ENCODE measurements at regions not wholly inside any gene's neighbourhood (a gene's known extent, or its start where the extent isn't known, plus 50 kb on each side); places are given as distances from the start of the nearest gene placed in this dataset.

- TF ChIP-seq, protein P1, sequence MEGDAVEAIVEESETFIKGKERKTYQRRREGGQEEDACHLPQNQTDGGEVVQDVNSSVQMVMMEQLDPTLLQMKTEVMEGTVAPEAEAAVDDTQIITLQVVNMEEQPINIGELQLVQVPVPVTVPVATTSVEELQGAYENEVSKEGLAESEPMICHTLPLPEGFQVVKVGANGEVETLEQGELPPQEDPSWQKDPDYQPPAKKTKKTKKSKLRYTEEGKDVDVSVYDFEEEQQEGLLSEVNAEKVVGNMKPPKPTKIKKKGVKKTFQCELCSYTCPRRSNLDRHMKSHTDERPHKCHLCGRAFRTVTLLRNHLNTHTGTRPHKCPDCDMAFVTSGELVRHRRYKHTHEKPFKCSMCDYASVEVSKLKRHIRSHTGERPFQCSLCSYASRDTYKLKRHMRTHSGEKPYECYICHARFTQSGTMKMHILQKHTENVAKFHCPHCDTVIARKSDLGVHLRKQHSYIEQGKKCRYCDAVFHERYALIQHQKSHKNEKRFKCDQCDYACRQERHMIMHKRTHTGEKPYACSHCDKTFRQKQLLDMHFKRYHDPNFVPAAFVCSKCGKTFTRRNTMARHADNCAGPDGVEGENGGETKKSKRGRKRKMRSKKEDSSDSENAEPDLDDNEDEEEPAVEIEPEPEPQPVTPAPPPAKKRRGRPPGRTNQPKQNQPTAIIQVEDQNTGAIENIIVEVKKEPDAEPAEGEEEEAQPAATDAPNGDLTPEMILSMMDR (IDR thresholded peaks at IDR 0.05; ENCODE audit: insufficient read depth, low read length, missing control alignments), result no peak
- no peak for DNase-seq (ENCODE audit: low read depth, low spot score)
- no peak overlapping the region for H3K4me3 ChIP-seq (ENCODE audit: low read depth, low read length)
- ChIA-PET CTCF (no interaction called here), POLR2A (no interaction called here)
These were observed 64.2 kb upstream of the TNRC6C start for GRCh38 chr17:77894126-77894956.

DNA sequence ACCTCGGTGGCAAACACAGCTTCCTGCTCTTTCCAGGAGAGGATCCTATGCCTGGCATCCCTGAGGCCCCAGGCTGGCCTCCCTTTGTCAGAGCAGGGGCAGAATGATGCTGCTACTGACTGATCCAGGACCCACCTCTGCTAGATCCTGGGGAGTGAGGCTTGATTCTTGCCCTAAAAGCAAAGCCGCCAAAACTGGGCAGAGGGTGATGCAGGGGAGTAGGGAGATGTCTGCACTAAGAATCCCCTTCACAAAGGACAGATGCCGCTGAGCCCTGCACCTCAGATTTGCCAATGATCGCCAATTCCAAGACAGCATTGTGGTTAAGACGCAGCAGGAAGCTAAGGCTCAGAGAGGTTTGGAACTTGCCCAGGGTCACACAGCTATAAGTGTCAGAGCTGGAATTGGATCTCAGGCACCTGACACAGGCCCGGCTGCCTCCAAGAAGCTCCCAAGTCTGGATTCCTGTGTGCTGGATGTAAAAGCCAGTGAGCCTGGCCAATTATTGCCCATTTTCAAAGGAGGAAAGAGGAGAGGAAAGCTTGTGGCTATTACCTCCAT is 60.7 kb upstream of the TNRC6C start:
- POLR2A ChIA-PET, result no interaction called here
- TF ChIP-seq, protein P1 (IDR thresholded peaks at IDR 0.05; ENCODE audit: insufficient read depth, low read length, missing control alignments), result no peak
- no peak overlapping the region for H3K4me3 ChIP-seq (ENCODE audit: low read depth, low read length)
- CTCF ChIA-PET, result no interaction called here
- no peak for DNase-seq (ENCODE audit: low read depth, low spot score)

DNA sequence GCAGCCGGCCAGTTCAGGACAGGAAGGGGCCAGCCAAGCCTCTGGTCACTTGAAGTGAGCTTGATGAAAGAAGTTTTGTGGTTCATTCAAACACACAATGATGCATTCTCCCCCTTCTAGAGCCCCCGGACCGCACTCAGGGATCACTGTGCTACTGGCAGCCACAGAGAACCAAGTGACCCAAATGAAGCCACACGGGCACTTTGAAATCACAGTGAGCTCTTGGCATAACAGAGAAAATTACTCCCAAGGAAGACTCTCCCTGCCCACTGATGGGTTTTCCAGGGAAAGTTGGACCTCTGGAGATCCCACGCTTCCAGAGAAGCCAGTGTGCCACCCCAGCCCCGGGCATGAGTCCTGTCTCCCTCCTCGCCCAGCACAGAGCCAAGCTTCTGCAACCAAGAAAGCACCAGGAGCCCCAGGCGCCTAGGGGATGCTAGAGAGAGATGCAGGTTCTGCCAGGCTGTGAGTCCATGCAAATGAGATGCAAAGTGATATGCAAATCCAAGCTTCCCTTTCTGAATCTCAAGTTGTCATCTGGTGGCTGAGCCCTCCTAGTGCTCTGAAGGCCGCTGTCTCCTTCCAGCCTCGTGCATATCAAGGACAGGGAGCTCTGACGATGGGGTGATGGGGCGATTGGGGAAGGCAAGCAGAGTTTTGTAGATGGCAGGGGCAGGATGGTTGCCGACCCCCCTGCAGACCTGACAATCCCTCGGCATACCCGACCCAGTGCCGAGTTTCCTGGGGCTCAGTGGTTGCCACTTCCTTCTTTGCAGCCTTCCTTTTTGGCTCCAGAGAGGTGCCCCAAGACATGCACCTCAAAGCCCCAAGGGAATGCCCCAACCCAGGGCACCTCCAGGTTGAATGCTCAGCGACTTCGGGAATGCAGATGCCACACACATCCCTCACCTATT is 59.7 kb upstream of the TNRC6C start:
- CTCF ChIA-PET, result interaction anchor here (0.6 to 1.2 kb wide), 2 partner anchors 11 to 1082 kb away, joined by 3 read pairs; no protein-coding TSS in a partner anchor

DNA sequence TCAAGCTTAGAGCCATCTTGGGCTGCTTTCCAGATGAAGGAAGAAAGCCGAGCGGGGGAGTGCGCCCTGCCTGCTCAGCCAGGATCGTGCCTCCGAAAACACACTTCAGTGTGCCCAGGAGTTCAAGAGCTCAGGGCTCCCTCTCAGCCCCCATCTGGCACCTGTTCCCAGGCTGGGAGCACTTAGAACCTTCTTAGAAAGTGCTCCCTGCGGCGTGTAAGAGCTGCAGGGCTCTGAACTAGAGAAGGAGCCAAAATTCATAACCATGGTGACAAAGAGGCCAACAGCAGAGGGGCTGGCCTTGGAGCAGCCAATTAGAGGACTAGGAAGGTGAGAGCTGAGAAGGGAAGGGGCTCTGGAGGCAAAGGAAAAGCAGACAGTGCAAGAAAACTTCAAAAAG is 59.0 kb upstream of the TNRC6C start:
- no peak overlapping the region for H3K4me3 ChIP-seq (ENCODE audit: low read depth, low read length)
- ChIA-PET POLR2A (no interaction called here), CTCF (interaction anchor here (1.2 kb wide), 1 partner anchor 12 kb away, joined by 3 read pairs; no protein-coding TSS in a partner anchor)
- TF ChIP-seq, protein P1 (IDR thresholded peaks at IDR 0.05; ENCODE audit: insufficient read depth, low read length, missing control alignments), result no peak
- DNase-seq (ENCODE audit: low read depth, low spot score), result no peak

More for the DNA sequence above, 59.7 kb upstream of the TNRC6C start:
- POLR2A ChIA-PET, result interaction anchor here (0.9 kb wide), 1 partner anchor 60 kb away, joined by 3 read pairs; the partner anchor contains the start of gene TNRC6C
- no peak overlapping the region for H3K4me3 ChIP-seq (ENCODE audit: low read depth, low read length)
- TF ChIP-seq, protein P1 (IDR thresholded peaks at IDR 0.05; ENCODE audit: insufficient read depth, low read length, missing control alignments), result no peak
- no peak for DNase-seq (ENCODE audit: low read depth, low spot score)

- TF ChIP-seq, protein P1 (IDR thresholded peaks at IDR 0.05; ENCODE audit: insufficient read depth, low read length, missing control alignments), result no peak
- H3K4me3 ChIP-seq (ENCODE audit: low read depth, low read length), result no peak overlapping the region
- ChIA-PET CTCF (no interaction called here), POLR2A (no interaction called here)
- DNase-seq (ENCODE audit: low read depth, low spot score), result no peak
These were observed 57.0 kb upstream of the TNRC6C start for GRCh38 chr17:77901481-77901880.

Data from AG04449 (cell line).